ENCODE measurements at regions not wholly inside any gene's neighbourhood (a gene's known extent, or its start where the extent isn't known, plus 50 kb on each side); places are given as distances from the start of the nearest gene placed in this dataset.
"Not testable (repeated sequence)": the region's sequence is repeated elsewhere in the genome, so short reads cannot be mapped to it uniquely, and the experiment has no call there.

DNA sequence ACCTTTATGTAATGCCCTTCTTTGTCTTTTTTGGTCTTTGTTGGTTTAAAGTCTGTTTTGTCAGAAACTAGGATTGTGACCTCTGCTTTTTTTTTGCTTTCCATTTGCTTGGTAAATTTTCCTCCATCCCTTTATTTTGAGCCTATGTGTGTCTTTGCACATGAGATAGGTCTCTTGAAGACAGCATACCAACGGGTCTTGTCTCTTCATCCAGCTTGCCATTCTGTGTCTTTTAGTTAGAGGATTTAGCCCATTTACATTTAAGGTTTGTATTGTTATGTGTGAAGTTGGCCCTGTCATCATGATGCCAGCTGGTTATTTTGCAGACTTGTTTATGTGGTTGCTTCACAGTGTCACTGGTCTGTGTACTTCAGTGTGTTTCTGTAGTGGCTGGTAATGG is 91.6 kb upstream of the NR3C2 start:
- not testable (repeated sequence) for DNase-seq

DNA sequence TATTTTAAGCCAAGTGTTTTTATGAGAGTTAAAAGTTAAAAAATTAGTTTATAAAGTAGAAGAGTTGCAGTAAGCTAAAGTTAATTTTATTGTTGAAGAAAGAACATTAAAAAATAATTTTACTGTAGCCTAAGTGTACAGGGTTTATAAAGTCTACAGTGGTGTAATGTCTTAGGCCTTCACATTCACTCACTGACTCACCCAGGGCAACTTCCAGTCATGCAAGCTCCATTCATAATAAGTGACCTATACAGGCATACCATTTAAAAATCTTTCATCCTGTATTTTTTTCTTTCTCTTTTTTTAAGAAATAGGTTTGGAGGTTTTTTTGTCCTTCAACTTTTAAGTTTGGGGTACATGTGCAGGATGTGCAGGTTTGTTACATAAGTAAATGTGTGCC is 87.9 kb upstream of the NR3C2 start:
- no peak for DNase-seq

- DNase-seq: no peak
Observed at GRCh38 chr4:148527571-148527970, 85.4 kb upstream of the NR3C2 start.

DNA sequence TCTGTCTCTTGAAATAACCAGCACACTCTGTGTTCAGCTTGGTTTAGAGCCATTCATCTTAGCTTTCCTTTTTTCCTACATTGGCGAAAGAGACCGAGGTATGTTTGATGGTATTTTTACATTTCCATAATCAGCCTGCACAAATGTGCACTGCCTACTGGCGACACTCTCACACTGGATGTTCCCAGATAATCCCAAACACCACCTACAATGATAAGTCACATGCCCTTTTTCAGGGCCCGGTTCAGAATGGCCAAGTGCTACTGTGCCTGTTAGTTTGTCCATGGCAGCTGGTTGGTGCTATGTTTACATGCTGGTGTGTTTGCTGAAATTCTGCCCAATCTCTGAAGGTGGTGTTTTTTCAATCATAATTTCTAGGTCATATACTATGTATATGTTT is 80.8 kb upstream of the NR3C2 start:
- DNase-seq: no peak

- DNase-seq: no peak
Observed at GRCh38 chr4:148515248-148515647, 73.0 kb upstream of the NR3C2 start.

- no peak for DNase-seq
Observed at GRCh38 chr4:148514581-148514980, 72.4 kb upstream of the NR3C2 start.

GRCh38 chr4:148514041-148514440 is 71.8 kb upstream of the NR3C2 start:
- no peak for DNase-seq

DNA sequence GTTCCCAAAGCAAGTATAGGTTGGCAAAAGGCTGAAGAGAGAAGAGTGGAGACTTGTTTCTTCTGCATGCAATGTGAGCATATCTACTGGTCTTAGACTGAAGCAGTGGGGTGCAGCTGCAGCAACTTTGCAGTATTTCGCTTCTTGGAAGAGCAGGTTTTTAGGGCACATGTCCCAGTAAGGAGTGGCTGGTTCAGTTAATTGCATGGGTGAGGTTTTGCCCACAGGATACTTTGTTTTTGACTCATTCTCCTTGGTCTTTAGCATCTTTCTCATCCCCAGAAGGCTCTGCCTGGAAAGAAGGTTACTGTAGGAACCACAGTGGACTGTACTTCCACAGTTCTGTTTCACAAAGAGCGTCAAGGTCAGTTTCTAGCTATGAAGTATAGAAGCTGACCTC is 68.0 kb upstream of the NR3C2 start:
- DNase-seq: no peak

- no peak for DNase-seq
Observed at GRCh38 chr4:148503681-148504080, 61.5 kb upstream of the NR3C2 start.

DNA sequence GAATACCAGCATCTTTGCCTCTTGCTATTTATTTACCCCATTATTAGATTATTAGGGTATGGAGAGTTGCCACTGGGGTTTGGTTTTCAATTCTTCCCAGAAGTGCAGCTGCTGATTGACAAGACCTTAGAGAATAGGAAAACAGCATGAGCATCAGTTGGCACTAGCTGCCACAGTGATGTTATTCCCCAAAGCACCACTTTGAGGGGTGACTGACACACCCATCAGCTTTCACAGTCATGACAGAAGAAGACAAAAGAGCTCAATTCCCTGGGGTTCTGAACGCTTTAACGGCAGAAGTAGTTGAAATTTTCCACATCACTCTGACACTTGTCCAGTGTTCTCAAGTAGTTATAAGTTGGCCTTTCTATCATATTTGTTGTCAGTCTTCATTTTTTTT is 55.0 kb upstream of the NR3C2 start:
- no peak for DNase-seq

DNA sequence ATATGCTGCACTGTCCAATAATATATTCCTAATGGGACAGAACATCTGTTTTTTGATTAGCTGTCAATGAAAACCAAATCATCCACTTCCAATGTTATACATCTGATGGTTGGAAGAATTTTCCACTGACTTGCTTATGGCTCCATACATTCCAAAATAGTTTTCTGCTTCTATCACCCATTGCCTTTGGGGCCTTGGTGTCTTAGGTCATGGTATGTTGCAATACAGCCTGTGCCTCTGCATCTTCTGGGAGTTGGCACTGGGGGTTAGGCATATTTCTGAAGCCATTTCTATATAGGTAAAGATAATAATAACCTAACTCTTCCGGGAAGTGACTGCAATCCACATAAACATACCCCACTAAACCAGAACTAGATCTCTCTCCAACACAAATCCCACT is 53.2 kb upstream of the NR3C2 start:
- DNase-seq: no peak
